ENCODE measurements at regions not wholly inside any gene's neighbourhood (a gene's known extent, or its start where the extent isn't known, plus 50 kb on each side); places are given as distances from the start of the nearest gene placed in this dataset.

GRCh38 chr2:75319951-75320350 lies 120.6 kb upstream of the TACR1 start:
- H3K79me2 ChIP-seq (replicated peaks; ENCODE audit: insufficient read depth): no peaks in the 10 kb centered on the region
- no peak overlapping the region for H3K27ac ChIP-seq (ENCODE audit: low read depth)
- DNase-seq (ENCODE audit: low spot score) (no peak), ATAC-seq (no peak)
- Mint-ChIP-seq H3K4me3 (no peak overlapping the region), H3K4me1 (peaks cover 20% of the 10 kb centered on the region), H3K36me3 (ENCODE audit: low read depth) (no peaks in the 10 kb centered on the region), H3K27ac (no peak overlapping the region), H3K27me3 (ENCODE audit: insufficient read depth, low read depth, poor library complexity) (peaks cover 3% of the 10 kb centered on the region), H3K9me3 (no peaks in the 10 kb centered on the region)
- no peak overlapping the region for H3K4me2 ChIP-seq
- H3F3A ChIP-seq (replicated peaks; ENCODE audit: low read depth): no peaks in the 10 kb centered on the region
- no peaks in the 10 kb centered on the region for H3K36me3 ChIP-seq (ENCODE audit: insufficient read depth)
- no peak overlapping the region for H3K4me3 ChIP-seq
- peaks cover 8% of the 10 kb centered on the region; the same call in 1 of the 2 replicates for H3K9me2 ChIP-seq (ENCODE audit: insufficient read depth)
- no peak for TF ChIP-seq EZH2 (IDR thresholded peaks at IDR 0.05; ENCODE audit: low read depth, unreplicated experiment)
- no peak for TF ChIP-seq STAT1 (IDR thresholded peaks at IDR 0.05; ENCODE audit: unreplicated experiment)
- TF ChIP-seq ETS1 (IDR thresholded peaks at IDR 0.05): no peak
- no peak for TF ChIP-seq NANOG (IDR thresholded peaks at IDR 0.05; ENCODE audit: borderline replicate concordance)
- no peak for TF ChIP-seq REST (IDR thresholded peaks at IDR 0.05; ENCODE audit: unreplicated experiment)
- TF ChIP-seq ZNF331 (CRISPR knock-in tag; IDR thresholded peaks at IDR 0.05; ENCODE audit: low read depth): no peak
- no peak for TF ChIP-seq CREB1 (CRISPR knock-in tag; IDR thresholded peaks at IDR 0.05; ENCODE audit: low read depth)
- TF ChIP-seq ZNF114 (CRISPR knock-in tag; IDR thresholded peaks at IDR 0.05): no peak
- TF ChIP-seq POLR2AphosphoS5 (IDR thresholded peaks at IDR 0.05; ENCODE audit: low read depth): no peak
- TF ChIP-seq ZNF462 (CRISPR knock-in tag; IDR thresholded peaks at IDR 0.05): no peak
- H2AFZ ChIP-seq: peak overlapping the region; percentile 83; the same call in 1 of the 2 replicates
- H3K27me3 ChIP-seq (ENCODE audit: insufficient read depth): no peaks in the 10 kb centered on the region
- H4K20me1 ChIP-seq (replicated peaks; ENCODE audit: insufficient read depth): no peaks in the 10 kb centered on the region
- no peaks in the 10 kb centered on the region for H3K4me1 ChIP-seq (ENCODE audit: insufficient read depth)

Measured in GM23338 (cell line).